ENCODE measurements at regions not wholly inside any gene's neighbourhood (a gene's known extent, or its start where the extent isn't known, plus 50 kb on each side); places are given as distances from the start of the nearest gene placed in this dataset.
"Not testable (repeated sequence)": the region's sequence is repeated elsewhere in the genome, so short reads cannot be mapped to it uniquely, and the experiment has no call there.

- TF ChIP-seq USF2 (IDR thresholded peaks at IDR 0.05; ENCODE audit: low read length); POLR2A (IDR thresholded peaks at IDR 0.05; ENCODE audit: control extremely low read depth in 1 of 2, low read depth in 2 of 2, low read length in 2 of 2); RAD21 (IDR thresholded peaks at IDR 0.05 in 1 of 2, conservative IDR thresholded peaks at IDR 0.05 in 1 of 2; ENCODE audit: low read depth in 2 of 2, low read length in 2 of 2); TBP (IDR thresholded peaks at IDR 0.05; ENCODE audit: low read depth, low read length); CHD1 (IDR thresholded peaks at IDR 0.05; ENCODE audit: low read depth, low read length): not testable (repeated sequence)
Observed at GRCh38 chr5:173483599-173483998, 132.9 kb downstream of the BOD1 start.

Data from H1 (cell line).